H1 (cell line): ENCODE measurements at regions not wholly inside any gene's neighbourhood (a gene's known extent, or its start where the extent isn't known, plus 50 kb on each side); places are given as distances from the start of the nearest gene placed in this dataset.

Source experiments
- CTCF ChIA-PET: fragments of 300-600 bp; sonication (Branson Sonifier 250); formaldehyde crosslinking; loops from one replicate; lab custom pipeline; 2021; ENCODE audit not compliant: partially characterized antibody; lab: Charles Lee
- POLR2A ChIA-PET: fragments of 300-600 bp; sonication (Branson Sonifier 250); formaldehyde crosslinking; loops from one replicate; lab custom pipeline; 2021; ENCODE audit warnings: inconsistent platforms; ENCODE audit not compliant: partially characterized antibody; lab: Charles Lee
- DNase-seq, 2 experiments: peaks; one replicate each; pipeline versions ENCODE4 v3.0.0 to v3.0.0-alpha.2; 2010 to 2022; ENCODE audit warnings: low spot score in 2 of 2, low read depth in 1 of 2, mixed read lengths in 1 of 2
- FAIRE-seq: peaks from 2 replicates; lab custom pipeline; 2011; peaks lifted over from hg19 to GRCh38; lab: Jason Lieb, UNC
- H2AFZ ChIP-seq: 2 replicates; pipeline ENCODE4 v1.8.1; 2012; ENCODE audit warnings: low read length, inconsistent platforms
- H2AK5ac ChIP-seq: 2 replicates; pipeline ENCODE4 v1.6.1; 2013; ENCODE audit warnings: low read depth, low read length
- H2BK120ac ChIP-seq: replicated peaks from 2 replicates; pipeline ENCODE3; 2013; ENCODE audit warnings: low read depth, low read length, inconsistent platforms
- H2BK12ac ChIP-seq: 2 replicates; pipeline ENCODE4 v1.6.1; 2013; ENCODE audit warnings: low read depth, low read length
- H2BK15ac ChIP-seq: 2 replicates; pipeline ENCODE4 v1.6.1; 2013; ENCODE audit warnings: low read length
- H2BK20ac ChIP-seq: 2 replicates; pipeline ENCODE4 v1.6.1; 2013; ENCODE audit warnings: low read length
- H2BK5ac ChIP-seq: 2 replicates; pipeline ENCODE4 v1.6.1; 2013; ENCODE audit warnings: low read depth, low read length
- H3K14ac ChIP-seq: 2 replicates; pipeline ENCODE4 v1.6.1; 2013; ENCODE audit warnings: inconsistent platforms; ENCODE audit not compliant: insufficient read length
- H3K18ac ChIP-seq: 2 replicates; pipeline ENCODE4 v1.6.1; 2013; ENCODE audit warnings: low read length; ENCODE audit errors: extremely low read depth
- H3K23ac ChIP-seq: 2 replicates; pipeline ENCODE4 v1.6.1; 2013; ENCODE audit warnings: inconsistent platforms; ENCODE audit not compliant: insufficient read length
- H3K23me2 ChIP-seq: 2 replicates; pipeline ENCODE4 v1.6.1; 2013; ENCODE audit warnings: low read depth, low read length
- H3K27ac ChIP-seq: 2 replicates; pipeline ENCODE4 v1.6.1; 2011; ENCODE audit warnings: low read depth, low read length, inconsistent platforms
- H3K27me3 ChIP-seq, 4 experiments: replicated peaks in 1 of 4; 1 replicate in 1 of 4; 2 replicates in 3 of 4; pipeline versions ENCODE4 v1.6.1 to v1.8.1; 2011 to 2013; ENCODE audit warnings: low read length in 3 of 4, mild to moderate bottlenecking in 3 of 4, inconsistent platforms in 2 of 4, mixed read lengths in 2 of 4, moderate library complexity in 1 of 4; ENCODE audit not compliant: control insufficient read depth in 3 of 4, insufficient read depth in 3 of 4; ENCODE audit errors: extremely low read depth in 1 of 4
- H3K36me3 ChIP-seq, 4 experiments: 2 replicates each; pipeline versions ENCODE4 v1.6.1 to v1.8.1; 2011 to 2013; ENCODE audit warnings: mild to moderate bottlenecking in 4 of 4, low read length in 3 of 4, moderate library complexity in 2 of 4, control low read depth in 1 of 4, inconsistent platforms in 1 of 4; ENCODE audit not compliant: insufficient read depth in 4 of 4, control insufficient read depth in 2 of 4
- H3K4ac ChIP-seq: replicated peaks from 2 replicates; pipeline ENCODE3; 2013; ENCODE audit warnings: low read length, low read depth, mixed read lengths, inconsistent platforms; ENCODE audit not compliant: insufficient read length
- H3K4me1 ChIP-seq, 4 experiments: replicated peaks in 1 of 4; 1 replicate in 1 of 4; 2 replicates in 3 of 4; pipeline versions ENCODE4 v1.6.1 to v1.8.1; 2011 to 2013; ENCODE audit warnings: low read length in 3 of 4, inconsistent platforms in 2 of 4, mixed read lengths in 1 of 4; ENCODE audit not compliant: insufficient read depth in 4 of 4, control insufficient read depth in 3 of 4
- H3K4me2 ChIP-seq, 2 experiments: 2 replicates each; pipeline versions ENCODE4 v1.6.1 to v1.8.1; 2011 to 2013; ENCODE audit warnings: low read depth in 2 of 2, low read length in 2 of 2, control low read depth in 1 of 2, inconsistent platforms in 1 of 2, mild to moderate bottlenecking in 1 of 2; ENCODE audit not compliant: insufficient read depth in 1 of 2
- H3K4me3 ChIP-seq, 4 experiments: fragments of 200-600, 300-600 bp in 1 of 4; sonication (generic), shearing (Covaris generic), sonication (Bioruptor Twin) in 1 of 4; 2 replicates each; pipeline versions ENCODE4 v1.5.1 to v1.8.1; 2011 to 2016; ENCODE audit warnings: low read length in 4 of 4, low read depth in 3 of 4, control low read depth in 2 of 4, inconsistent platforms in 2 of 4, mild to moderate bottlenecking in 2 of 4, mixed read lengths in 1 of 4, moderate library complexity in 1 of 4; ENCODE audit not compliant: insufficient read depth in 2 of 4; ENCODE audit errors: extremely low read depth in 1 of 4
- H3K56ac ChIP-seq: replicated peaks from 2 replicates; pipeline ENCODE3; 2013; ENCODE audit warnings: low read depth, mild to moderate bottlenecking, mixed read lengths, low read length, inconsistent platforms; ENCODE audit not compliant: insufficient read length
- H3K79me1 ChIP-seq: 2 replicates; pipeline ENCODE4 v1.6.1; 2013; ENCODE audit warnings: low read depth, low read length, control low read depth
- H3K79me2 ChIP-seq, 2 experiments: 2 replicates each; pipeline versions ENCODE4 v1.6.1 to v1.8.1; 2012 to 2013; ENCODE audit warnings: low read length in 2 of 2, mild to moderate bottlenecking in 2 of 2, inconsistent platforms in 1 of 2; ENCODE audit not compliant: insufficient read depth in 2 of 2, control insufficient read depth in 1 of 2
- H3K9ac ChIP-seq, 4 experiments: replicated peaks in 1 of 4; 1 replicate in 1 of 4; 2 replicates in 3 of 4; pipeline versions ENCODE4 v1.6.1 to v1.8.1; 2011 to 2013; ENCODE audit warnings: low read depth in 3 of 4, low read length in 3 of 4, control low read depth in 2 of 4, mild to moderate bottlenecking in 2 of 4, moderate library complexity in 2 of 4, inconsistent platforms in 1 of 4; ENCODE audit errors: extremely low read depth in 1 of 4
- H3K9me3 ChIP-seq, 2 experiments: 2 replicates each; pipeline versions ENCODE4 v1.6.1 to v1.8.1; 2012 to 2013; ENCODE audit warnings: mild to moderate bottlenecking in 2 of 2, moderate library complexity in 2 of 2, control low read depth in 1 of 2, inconsistent platforms in 1 of 2, low read depth in 1 of 2, low read length in 1 of 2, mixed read lengths in 1 of 2; ENCODE audit not compliant: insufficient read depth in 2 of 2
- H4K20me1 ChIP-seq, 2 experiments: replicated peaks in 1 of 2; 2 replicates each; pipeline versions ENCODE3 to v1.8.1; 2011 to 2013; ENCODE audit warnings: inconsistent platforms in 2 of 2, low read length in 2 of 2, mild to moderate bottlenecking in 1 of 2; ENCODE audit not compliant: insufficient read depth in 2 of 2, control insufficient read depth in 1 of 2
- H4K5ac ChIP-seq: 2 replicates; pipeline ENCODE4 v1.6.1; 2013; ENCODE audit warnings: low read length, low read depth, mixed read lengths, inconsistent platforms; ENCODE audit not compliant: insufficient read length
- H4K8ac ChIP-seq: 2 replicates; pipeline ENCODE4 v1.8.0; 2013; ENCODE audit warnings: mild to moderate bottlenecking, moderate library complexity, low read length, inconsistent platforms; ENCODE audit not compliant: insufficient read depth; ENCODE audit errors: extremely low read depth
- H4K91ac ChIP-seq: replicated peaks from 2 replicates; pipeline ENCODE3; 2013; ENCODE audit warnings: low read length, mixed read lengths, inconsistent platforms; ENCODE audit not compliant: insufficient read length
- EP300 ChIP-seq, 2 experiments: IDR thresholded peaks; 1 replicate in 1 of 2; 2 replicates in 1 of 2; pipeline ENCODE4 v1.6.1; 2011 to 2012; ENCODE audit warnings: low read depth in 2 of 2, low read length in 2 of 2, mild to moderate bottlenecking in 2 of 2, borderline replicate concordance in 1 of 2, inconsistent platforms in 1 of 2, moderate library complexity in 1 of 2

GRCh38 chr4:91916219-91916618 lies 387.5 kb upstream of the GRID2 start:
- Histone ChIP-seq H3K23me2 (no peaks in the 10 kb centered on the region), H3K14ac (no peak overlapping the region), H2AFZ (no peak overlapping the region), H2BK5ac (no peak overlapping the region), H2AK5ac (no peak overlapping the region), H3K23ac (no peak overlapping the region), H3K18ac (no peak overlapping the region), H4K91ac (no peak overlapping the region), H4K8ac (no peak overlapping the region), H3K36me3 (no peaks in the 10 kb centered on the region), H3K9ac (no peak overlapping the region), H3K27ac (no peak overlapping the region), H3K4ac (no peak overlapping the region), H3K27me3 (no peaks in the 10 kb centered on the region), H2BK15ac (no peak overlapping the region), H2BK20ac (no peak overlapping the region), H2BK12ac (no peak overlapping the region), H3K9me3 (no peaks in the 10 kb centered on the region), H3K56ac (no peak overlapping the region), H3K79me2 (no peaks in the 10 kb centered on the region), H4K5ac (no peak overlapping the region), H3K4me2 (no peak overlapping the region), H4K20me1 (no peaks in the 10 kb centered on the region), H3K79me1 (no peaks in the 10 kb centered on the region), H2BK120ac (no peak overlapping the region), H3K4me3 (no peak overlapping the region), H3K4me1 (no peaks in the 10 kb centered on the region)
- ChIA-PET CTCF (no interaction called here), POLR2A (no interaction called here)
- FAIRE-seq (no peak), DNase-seq (no peak)
- no peak for TF ChIP-seq EP300 (IDR thresholded peaks at IDR 0.05; ENCODE audit: borderline replicate concordance in 1 of 2, low read depth in 2 of 2, low read length in 2 of 2)
